Hepatocyte (in vitro differentiated cells): ENCODE measurements at regions not wholly inside any gene's neighbourhood (a gene's known extent, or its start where the extent isn't known, plus 50 kb on each side); places are given as distances from the start of the nearest gene placed in this dataset.
"Not testable (repeated sequence)": the region's sequence is repeated elsewhere in the genome, so short reads cannot be mapped to it uniquely, and the experiment has no call there.

Experiments
- CTCF ChIP-seq: fragments of 200-600 bp; sonication (generic); IDR thresholded peaks from 2 replicates; pipeline ENCODE4 v1.5.1; 2016; ENCODE audit warnings: antibody characterized with exemption, mild to moderate bottlenecking; ENCODE audit not compliant: poor library complexity
- EZH2 ChIP-seq: fragments of 200-600 bp; sonication (generic); IDR thresholded peaks from 2 replicates; pipeline ENCODE4 v1.6.1; 2016; ENCODE audit warnings: antibody characterized with exemption, mild to moderate bottlenecking, borderline replicate concordance

- not testable (repeated sequence) for TF ChIP-seq EZH2, CTCF
These were observed 53.3 kb downstream of the FOXD4L1 start for GRCh38 chr2:113551637-113552318.
